ENCODE measurements at regions not wholly inside any gene's neighbourhood (a gene's known extent, or its start where the extent isn't known, plus 50 kb on each side); places are given as distances from the start of the nearest gene placed in this dataset.

GRCh38 chr5:174995827-174996226 lies 271.4 kb downstream of the MSX2 start:
- no peak for TF ChIP-seq MAX (IDR thresholded peaks at IDR 0.05; ENCODE audit: low read depth, low read length)
- TF ChIP-seq CTCF (IDR thresholded peaks at IDR 0.05; ENCODE audit: low read depth, low read length) = no peak
- TF ChIP-seq POLR2A (IDR thresholded peaks at IDR 0.05; ENCODE audit: extremely low read depth, insufficient read length) = no peak

Data from NB4 (cell line).